SK-N-SH (cell line): ENCODE measurements at regions not wholly inside any gene's neighbourhood (a gene's known extent, or its start where the extent isn't known, plus 50 kb on each side); places are given as distances from the start of the nearest gene placed in this dataset.

Source experiments
- CTCF ChIA-PET: fragments of 300-600, 350-600 bp; formaldehyde crosslinking; extraction: SDS; loops from one replicate; lab custom pipeline; 2021; lab: Yijun Ruan, JAX
- POLR2A ChIA-PET: fragments of 350-600 bp; sonication (Branson Sonifier 250); formaldehyde crosslinking; extraction: SDS; loops from one replicate; lab custom pipeline; 2020; ENCODE audit warnings: antibody characterized with exemption, inconsistent platforms; lab: Yijun Ruan, JAX
- DNase-seq: peaks from one replicate; pipeline ENCODE4 v3.0.0; 2012
- H2AFZ ChIP-seq: fragments of 200-600 bp; sonication (generic); 2 replicates; pipeline ENCODE4 v1.8.1; 2016; ENCODE audit warnings: antibody characterized with exemption, mild to moderate bottlenecking, low read depth
- H3F3A ChIP-seq: fragments of 200-600 bp; sonication (generic); replicated peaks from 2 replicates; pipeline ENCODE3; 2016; ENCODE audit warnings: antibody characterized with exemption, mild to moderate bottlenecking; ENCODE audit not compliant: insufficient read depth
- H3K27ac ChIP-seq, 2 experiments: fragments of 200-500 bp in 1 of 2; fragments of 200-600 bp in 1 of 2; sonication (Bioruptor generic) in 1 of 2; sonication (generic), shearing (Covaris generic) in 1 of 2; 2 replicates each; pipeline versions ENCODE4 v1.5.1 to v1.6.1; 2014 to 2016; ENCODE audit warnings: low read depth in 2 of 2, inconsistent platforms in 1 of 2, low read length in 1 of 2, mild to moderate bottlenecking in 1 of 2, mixed read lengths in 1 of 2
- H3K27me3 ChIP-seq: fragments of 200-600 bp; sonication (generic), shearing (Covaris generic); 2 replicates; pipeline ENCODE4 v1.6.1; 2016; ENCODE audit warnings: mixed run types; ENCODE audit not compliant: insufficient read depth
- H3K36me3 ChIP-seq, 2 experiments: fragments of 200-500 bp in 1 of 2; fragments of 200-600 bp in 1 of 2; sonication (Bioruptor generic) in 1 of 2; sonication (generic) in 1 of 2; replicated peaks in 1 of 2; 2 replicates each; pipeline versions ENCODE3 to v1.5.1; 2014 to 2016; ENCODE audit warnings: low read length in 1 of 2, mild to moderate bottlenecking in 1 of 2; ENCODE audit not compliant: insufficient read depth in 2 of 2, control insufficient read depth in 1 of 2
- H3K4me1 ChIP-seq, 2 experiments: fragments of 200-500 bp in 1 of 2; fragments of 200-600 bp in 1 of 2; sonication (Bioruptor generic) in 1 of 2; sonication (generic), shearing (Covaris generic) in 1 of 2; 2 replicates each; pipeline versions ENCODE4 v1.5.1 to v1.6.1; 2014 to 2016; ENCODE audit warnings: low read depth in 1 of 2, low read length in 1 of 2, mixed run types in 1 of 2; ENCODE audit not compliant: insufficient read depth in 2 of 2, control insufficient read depth in 1 of 2
- H3K4me2 ChIP-seq: fragments of 200-600 bp; sonication (generic), shearing (Covaris generic); 2 replicates; pipeline ENCODE4 v1.6.1; 2017; ENCODE audit warnings: mixed run types
- H3K4me3 ChIP-seq, 2 experiments: fragments of 200-500 bp in 1 of 2; fragments of 200-600 bp in 1 of 2; sonication (Bioruptor generic) in 1 of 2; sonication (generic), shearing (Covaris generic) in 1 of 2; 2 replicates each; pipeline versions ENCODE4 v1.5.1 to v1.8.1; 2014 to 2016; ENCODE audit warnings: low read depth in 2 of 2, inconsistent platforms in 1 of 2, low read length in 1 of 2, mild to moderate bottlenecking in 1 of 2, mixed read lengths in 1 of 2, moderate library complexity in 1 of 2
- H3K79me2 ChIP-seq: fragments of 200-600 bp; sonication (generic); 2 replicates; pipeline ENCODE4 v1.8.1; 2017; ENCODE audit warnings: mild to moderate bottlenecking; ENCODE audit not compliant: insufficient read depth
- H3K9ac ChIP-seq: fragments of 200-600 bp; sonication (generic); 2 replicates; pipeline ENCODE4 v1.6.1; 2017; ENCODE audit warnings: mixed run types
- H3K9me2 ChIP-seq: fragments of 200-600 bp; sonication (generic); 2 replicates; pipeline ENCODE4 v1.6.1; 2017; ENCODE audit warnings: mixed run types
- H3K9me3 ChIP-seq: fragments of 200-600 bp; sonication (generic); 2 replicates; pipeline ENCODE4 v1.6.1; 2017; ENCODE audit warnings: mixed run types, mild to moderate bottlenecking, moderate library complexity
- H4K20me1 ChIP-seq: fragments of 200-600 bp; sonication (generic); 2 replicates; pipeline ENCODE4 v1.6.1; 2017; ENCODE audit warnings: mild to moderate bottlenecking, mixed run types; ENCODE audit not compliant: insufficient read depth
- CHD2 ChIP-seq: fragments of 150-350 bp; IDR thresholded peaks from 2 replicates; pipeline ENCODE4 v1.6.1; 2018; ENCODE audit warnings: low read length; ENCODE audit not compliant: partially characterized antibody
- EP300 ChIP-seq, 2 experiments: IDR thresholded peaks; 2 replicates each; pipeline versions ENCODE4 v1.4.0 to v1.6.1; 2012; ENCODE audit warnings: borderline replicate concordance in 1 of 2, low read depth in 1 of 2, low read length in 1 of 2
- EZH2phosphoT487 ChIP-seq: fragments of 200-600 bp; sonication (generic); IDR thresholded peaks from 2 replicates; pipeline ENCODE4 v1.6.1; 2017; ENCODE audit warnings: low read depth, mixed run types, mild to moderate bottlenecking, antibody characterized with exemption, moderate library complexity, borderline replicate concordance
- GABPA ChIP-seq: IDR thresholded peaks from 2 replicates; pipeline ENCODE4 v1.4.0; 2012; ENCODE audit warnings: low read depth, mild to moderate bottlenecking
- GATA2 ChIP-seq: sonication (generic); formaldehyde crosslinking; IDR thresholded peaks from 2 replicates; pipeline ENCODE4 v1.5.0; 2020; ENCODE audit warnings: mild to moderate bottlenecking, missing genetic modification reagents
- IRF3 ChIP-seq: fragments of 150-350 bp; IDR thresholded peaks from 2 replicates; pipeline ENCODE4 v1.6.1; 2016; ENCODE audit warnings: mild to moderate bottlenecking, low read depth, low read length
- MAX ChIP-seq: IDR thresholded peaks from 2 replicates; pipeline ENCODE4 v1.4.0; 2012; ENCODE audit warnings: low read depth
- MEF2A ChIP-seq: IDR thresholded peaks from 2 replicates; pipeline ENCODE4 v1.4.0; 2012; ENCODE audit warnings: low read depth, borderline replicate concordance
- NRF1 ChIP-seq: IDR thresholded peaks from 2 replicates; pipeline ENCODE4 v1.6.1; 2012; ENCODE audit warnings: low read depth, mild to moderate bottlenecking, low read length
- SIN3A ChIP-seq: IDR thresholded peaks from 2 replicates; pipeline ENCODE4 v1.6.1; 2012; ENCODE audit warnings: low read depth, mild to moderate bottlenecking, low read length, moderate library complexity, borderline replicate concordance
- TAF1 ChIP-seq: IDR thresholded peaks from 2 replicates; pipeline ENCODE4 v1.6.1; 2012; ENCODE audit warnings: low read depth, mild to moderate bottlenecking, low read length, moderate library complexity, borderline replicate concordance
- TCF12 ChIP-seq: IDR thresholded peaks from 2 replicates; pipeline ENCODE4 v1.4.0; 2012
- TEAD4 ChIP-seq: IDR thresholded peaks from 2 replicates; pipeline ENCODE4 v1.4.0; 2012; ENCODE audit warnings: mild to moderate bottlenecking, borderline replicate concordance; ENCODE audit not compliant: insufficient read depth
- USF1 ChIP-seq: IDR thresholded peaks from 2 replicates; pipeline ENCODE4 v1.4.0; 2012; ENCODE audit warnings: low read depth, borderline replicate concordance
- USF2 ChIP-seq: fragments of 150-350 bp; IDR thresholded peaks from 2 replicates; pipeline ENCODE4 v1.6.1; 2017; ENCODE audit warnings: antibody characterized with exemption, low read length, low read depth, borderline replicate concordance
- WGBS: methylation state at CpG from one replicate; pipeline ENCODE4 v1.1.6; 2017; ENCODE audit warnings: low lambda C conversion rate; 5-methylcytosine and 5-hydroxymethylcytosine counted together

GRCh38 chr1:188426561-188426960 is 1597.8 kb downstream of the PLA2G4A start:
- ChIA-PET CTCF (no interaction called here), POLR2A (no interaction called here)
- H3K27me3 ChIP-seq, result no peaks in the 10 kb centered on the region
- H3K9me2 ChIP-seq, result no peaks in the 10 kb centered on the region
- peak overlapping the region in 1 of 2 experiments; percentile 40; a peak in 2 of 4 replicates for H3K27ac ChIP-seq
- no peaks in the 10 kb centered on the region for H3K79me2 ChIP-seq
- peaks cover 6% of the 10 kb centered on the region for H3F3A ChIP-seq
- H3K4me3 ChIP-seq, result no peak overlapping the region
- H3K9ac ChIP-seq, result no peak overlapping the region
- no peaks in the 10 kb centered on the region for H3K9me3 ChIP-seq
- DNase-seq, result no peak
- H2AFZ ChIP-seq, result 0 out of 2 replicates have a peak overlapping the region, but pooled peaks have one; percentile 36
- no peak overlapping the region for H3K4me2 ChIP-seq
- H3K36me3 ChIP-seq, result no peaks in the 10 kb centered on the region
- no peaks in the 10 kb centered on the region for H4K20me1 ChIP-seq
- TF ChIP-seq USF2 (no peak), TAF1 (no peak), GATA2 (CRISPR knock-in tag) (no peak), GABPA (no peak), MAX (no peak), EP300 (IDR thresholded peaks at IDR 0.05; ENCODE audit: borderline replicate concordance in 1 of 2, low read depth in 1 of 2, low read length in 1 of 2) (no peak), MEF2A (no peak)
- peaks cover 0 to 6% of the 10 kb centered on the region in 2 experiments; a peak in 1 of 4 replicates for H3K4me1 ChIP-seq

- Histone ChIP-seq H3K9me3 (no peaks in the 10 kb centered on the region), H4K20me1 (no peaks in the 10 kb centered on the region), H2AFZ (no peak overlapping the region), H3F3A (peaks cover 6% of the 10 kb centered on the region), H3K4me3 (no peak overlapping the region), H3K9me2 (no peaks in the 10 kb centered on the region), H3K9ac (no peak overlapping the region), H3K4me2 (no peak overlapping the region), H3K79me2 (no peaks in the 10 kb centered on the region), H3K36me3 (no peaks in the 10 kb centered on the region), H3K27ac (no peak overlapping the region), H3K4me1 (peaks cover under 1 to 6% of the 10 kb centered on the region in 2 experiments; a peak in 2 of 4 replicates), H3K27me3 (no peaks in the 10 kb centered on the region)
- WGBS, result 45% methylated on average over 2 of the region's 2 CpGs
- no peak for DNase-seq
- ChIA-PET POLR2A (no interaction called here), CTCF (no interaction called here)
- no peak for TF ChIP-seq NRF1
- TF ChIP-seq EZH2phosphoT487, result no peak
- TF ChIP-seq IRF3, result no peak
- TF ChIP-seq TCF12, result no peak
- TF ChIP-seq TEAD4, result no peak
- no peak for TF ChIP-seq TAF1
- no peak for TF ChIP-seq USF2
- TF ChIP-seq SIN3A, result no peak
- TF ChIP-seq CHD2, result no peak
- TF ChIP-seq USF1, result no peak
Observed at GRCh38 chr1:188427642-188428041, 1598.9 kb downstream of the PLA2G4A start.
